RCC 7860 (cell line): ENCODE measurements at regions not wholly inside any gene's neighbourhood (a gene's known extent, or its start where the extent isn't known, plus 50 kb on each side); places are given as distances from the start of the nearest gene placed in this dataset.
"Not testable (repeated sequence)": the region's sequence is repeated elsewhere in the genome, so short reads cannot be mapped to it uniquely, and the experiment has no call there.

Experiments used
- DNase-seq: peaks from one replicate; pipeline ENCODE4 v3.0.0-alpha.2; 2015; ENCODE audit warnings: low spot score
- FAIRE-seq: peaks from 2 replicates; lab custom pipeline; 2012; peaks lifted over from hg19 to GRCh38; lab: Jason Lieb, UNC

DNA sequence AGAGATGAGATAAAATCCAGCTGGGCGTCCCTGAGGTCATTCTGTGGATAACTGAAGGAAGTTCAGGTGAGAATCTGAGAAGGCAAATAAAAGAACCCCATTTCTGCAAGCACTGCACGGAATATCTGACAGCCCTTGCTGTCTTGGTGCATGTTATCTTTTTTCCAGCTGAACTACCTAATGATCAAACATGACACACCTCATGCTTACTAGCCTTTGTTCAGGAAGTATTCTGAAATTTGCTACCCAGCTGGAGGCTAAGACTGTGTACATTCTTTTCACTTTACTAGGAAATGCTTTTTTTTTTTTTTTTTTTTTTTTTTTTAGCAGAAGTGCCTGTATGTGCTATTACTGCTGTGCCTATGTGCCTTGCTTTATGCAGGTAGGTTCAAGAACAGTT is 718.1 kb downstream of the SMARCA1 start:
- FAIRE-seq (no peak), DNase-seq (no peak)

DNA sequence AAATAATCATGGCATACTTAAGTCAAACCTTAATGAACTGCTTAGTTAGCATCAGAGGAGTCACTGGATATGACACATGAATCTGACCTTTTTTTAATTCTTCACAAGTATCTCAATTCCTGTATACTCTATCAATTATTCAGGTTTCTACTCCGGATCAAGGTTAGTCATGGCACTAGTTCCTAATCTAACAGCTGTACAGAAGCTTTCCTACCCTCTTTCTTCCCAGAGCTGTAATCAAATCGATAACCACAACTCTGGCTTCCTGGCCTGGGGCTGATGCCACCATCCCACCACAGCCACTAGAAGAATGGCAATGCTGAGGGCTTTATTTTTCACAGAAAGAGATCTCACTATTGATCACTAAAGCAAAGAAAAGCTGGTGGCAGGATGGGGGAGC is 718.5 kb downstream of the SMARCA1 start:
- FAIRE-seq (no peak), DNase-seq (no peak)

DNA sequence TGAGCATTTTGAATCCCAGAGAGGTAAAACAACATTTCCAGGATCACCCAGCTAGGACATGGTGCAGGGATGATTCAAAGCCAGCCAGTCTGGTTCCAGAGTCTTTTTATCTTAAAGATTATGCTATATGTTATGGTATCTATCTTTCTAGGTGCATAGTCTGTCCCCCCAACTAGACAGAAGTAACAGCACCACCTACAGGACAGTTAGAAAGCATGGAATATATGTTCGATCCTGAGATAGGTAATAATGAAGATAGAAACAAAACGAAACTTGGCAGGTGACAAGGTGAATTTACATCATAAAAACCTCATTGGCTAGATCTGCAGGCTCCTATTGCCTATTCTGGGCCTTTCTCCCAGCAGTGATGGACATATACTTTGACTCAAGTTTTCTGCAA is 723.2 kb downstream of the SMARCA1 start:
- FAIRE-seq: no peak
- DNase-seq: no peak

DNA sequence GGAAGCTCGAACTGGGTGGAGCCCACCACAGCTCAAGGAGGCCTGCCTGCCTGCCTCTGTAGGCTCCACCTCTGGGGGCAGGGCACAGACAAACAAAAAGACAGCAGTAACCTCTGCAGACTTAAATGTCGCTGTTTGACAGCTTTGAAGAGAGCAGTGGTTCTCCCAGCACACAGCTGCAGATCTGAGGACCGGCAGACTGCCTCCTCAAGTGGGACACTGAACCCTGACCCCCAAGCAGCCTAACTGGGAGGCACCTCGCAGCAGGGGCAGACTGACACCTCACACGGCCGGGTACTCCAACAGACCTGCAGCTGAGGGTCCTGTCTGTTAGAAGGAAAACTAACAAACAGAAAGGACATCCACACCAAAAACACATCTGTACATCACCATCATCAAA is 730.9 kb upstream of the ACTRT1 start:
- FAIRE-seq, DNase-seq: not testable (repeated sequence)

DNA sequence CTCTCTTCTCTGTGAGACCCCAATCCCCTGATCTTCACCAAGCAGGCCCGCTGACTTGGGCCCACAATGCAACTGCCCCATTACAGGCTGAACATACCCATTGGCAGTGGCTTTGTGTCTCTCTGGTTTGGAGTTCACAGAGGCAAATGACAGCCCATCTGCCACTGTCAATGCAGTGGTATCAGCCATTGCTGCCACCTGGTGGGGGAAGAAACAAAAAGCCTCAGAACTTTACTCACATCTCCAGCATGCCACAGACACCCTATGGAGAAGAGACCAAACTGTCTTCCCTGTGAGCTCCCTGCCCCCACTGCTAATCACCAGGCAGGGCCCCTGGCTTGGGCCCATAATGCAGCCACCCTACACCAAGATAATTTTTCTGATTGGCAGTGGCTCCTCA is 729.3 kb upstream of the ACTRT1 start:
- DNase-seq (no peak), FAIRE-seq (no peak)

DNA sequence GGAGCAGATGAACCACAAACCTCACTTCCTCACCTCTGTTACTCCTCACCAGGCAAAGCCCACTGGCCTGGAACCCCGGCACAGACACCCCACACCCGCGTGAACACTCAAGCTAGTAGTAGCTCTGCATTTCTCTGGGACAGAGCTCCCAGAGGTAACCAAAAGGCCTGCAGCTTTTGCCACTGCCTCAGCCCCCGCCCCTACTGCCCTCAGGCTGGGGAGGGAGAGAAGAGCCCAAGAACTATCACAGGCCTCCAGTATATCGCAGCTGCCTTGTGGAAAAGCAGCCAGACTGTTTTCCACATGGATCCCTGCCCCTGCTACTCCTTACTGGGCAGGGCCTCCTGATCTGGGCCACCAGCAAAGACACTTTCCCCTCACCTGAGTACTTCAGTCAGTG is 728.7 kb upstream of the ACTRT1 start:
- FAIRE-seq (no peak), DNase-seq (no peak)

DNA sequence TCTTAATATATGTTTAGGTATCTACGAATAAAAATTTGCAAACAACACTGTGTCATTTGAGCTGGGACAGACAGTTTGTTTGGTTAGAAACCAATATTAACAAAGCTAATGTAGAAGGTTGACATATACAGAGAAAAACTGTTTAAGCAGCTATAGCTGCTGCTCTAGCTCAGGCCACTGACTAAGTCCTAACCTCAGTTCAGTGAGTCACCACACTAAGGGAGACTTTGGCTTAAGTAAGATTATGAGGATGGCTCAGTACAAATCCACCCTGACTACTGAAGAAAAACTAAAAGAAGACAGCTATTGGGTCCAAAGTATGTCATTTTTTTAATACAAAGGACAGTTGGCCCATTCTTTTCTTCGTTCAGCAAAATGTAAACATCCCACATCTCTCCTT is 717.3 kb upstream of the ACTRT1 start:
- DNase-seq (no peak), FAIRE-seq (no peak)

DNA sequence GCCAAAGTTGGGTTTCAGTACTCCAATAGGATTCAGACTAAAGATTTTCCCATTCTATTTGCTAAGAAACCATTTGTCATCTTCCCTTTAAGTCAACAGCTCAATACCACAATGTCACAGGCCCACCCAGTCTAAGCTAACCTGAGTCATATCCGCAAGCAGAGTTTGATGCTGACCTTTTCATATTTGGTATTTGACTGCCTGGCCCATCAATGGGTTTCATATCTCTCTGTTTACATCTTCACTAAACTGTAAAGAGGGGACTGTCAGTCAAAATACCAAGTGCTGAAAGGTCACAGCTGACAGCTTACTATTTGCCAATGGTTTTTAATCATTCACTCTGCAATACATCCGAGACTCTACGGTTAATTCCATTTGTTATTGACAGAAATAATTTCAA is 707.5 kb upstream of the ACTRT1 start:
- FAIRE-seq (no peak), DNase-seq (no peak)

DNA sequence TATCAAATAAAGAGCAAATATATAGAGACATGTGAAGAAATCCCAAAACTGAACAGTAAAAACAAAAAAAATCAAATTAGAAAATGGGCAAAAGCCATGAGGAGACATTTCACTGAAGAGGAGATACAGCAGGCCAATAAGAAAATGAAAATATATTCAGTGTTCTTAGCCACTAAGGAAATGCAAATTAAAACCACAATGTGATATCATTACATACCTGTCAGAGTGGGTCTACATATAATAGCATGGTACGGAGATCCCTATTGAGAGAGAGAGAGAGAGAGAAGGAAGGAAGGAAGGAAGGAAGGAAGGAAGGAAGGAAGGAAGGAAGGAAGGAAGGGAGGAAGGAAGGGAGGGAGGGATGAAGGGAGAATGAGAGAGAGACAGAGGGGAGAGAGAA is 707.0 kb upstream of the ACTRT1 start:
- no peak for DNase-seq
- FAIRE-seq: no peak

DNA sequence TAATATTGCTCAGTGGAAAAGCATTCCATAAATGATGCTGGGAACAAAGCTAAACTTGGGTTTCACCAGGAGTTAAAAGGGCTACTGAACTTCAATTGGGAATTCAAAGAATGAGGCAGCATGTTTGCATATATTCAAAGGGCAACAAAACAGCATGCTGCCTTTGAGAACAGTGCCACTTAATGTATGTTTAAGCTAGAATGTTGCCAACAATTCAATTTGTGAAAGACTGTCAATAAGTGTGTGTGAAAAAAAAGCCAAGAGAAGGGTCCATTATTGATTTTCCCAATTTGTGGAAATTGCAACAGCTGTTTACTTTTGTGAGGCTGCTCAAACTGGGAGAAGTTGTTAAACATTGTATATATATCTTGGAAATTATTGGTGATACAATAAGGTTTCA is 701.9 kb upstream of the ACTRT1 start:
- no peak for FAIRE-seq
- no peak for DNase-seq

DNA sequence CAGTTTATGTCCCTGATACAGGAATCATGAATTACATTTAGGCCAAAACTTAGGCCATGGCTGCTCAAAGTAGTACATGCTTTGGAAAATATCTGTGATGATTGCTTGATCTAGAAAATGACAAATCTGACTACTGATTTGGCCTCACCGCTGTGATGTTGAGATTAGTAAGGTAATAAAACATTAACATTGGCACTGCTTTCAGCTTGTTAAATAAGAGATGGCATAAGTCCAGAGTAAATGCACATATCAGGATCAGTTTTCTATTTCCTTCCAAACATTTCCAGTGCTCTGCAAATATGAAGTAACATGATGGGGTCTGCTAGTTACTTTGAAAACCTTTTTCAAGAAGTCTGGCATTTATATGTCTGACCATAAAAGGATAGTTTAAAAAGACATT is 687.3 kb upstream of the ACTRT1 start:
- FAIRE-seq (no peak), DNase-seq (no peak)

DNA sequence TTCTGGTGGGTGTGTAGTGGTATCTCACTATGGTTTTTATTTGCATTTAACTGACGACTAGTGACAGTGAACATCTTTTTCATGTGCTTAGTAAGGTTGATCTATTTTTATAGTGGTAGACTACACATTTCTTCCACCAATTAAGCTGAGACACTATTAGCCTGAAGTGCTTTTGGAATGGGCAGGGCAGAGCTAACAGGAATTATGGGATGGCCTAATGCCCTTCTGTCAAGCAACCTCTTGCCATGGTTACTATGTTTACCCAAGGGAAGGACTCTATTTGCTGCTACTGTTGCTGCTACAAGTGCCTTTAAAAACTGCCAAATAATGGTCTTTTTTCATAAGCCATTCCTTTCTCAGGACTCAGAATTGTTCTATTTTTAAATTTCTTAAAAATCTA is 676.7 kb upstream of the ACTRT1 start:
- DNase-seq: no peak
- no peak for FAIRE-seq

DNA sequence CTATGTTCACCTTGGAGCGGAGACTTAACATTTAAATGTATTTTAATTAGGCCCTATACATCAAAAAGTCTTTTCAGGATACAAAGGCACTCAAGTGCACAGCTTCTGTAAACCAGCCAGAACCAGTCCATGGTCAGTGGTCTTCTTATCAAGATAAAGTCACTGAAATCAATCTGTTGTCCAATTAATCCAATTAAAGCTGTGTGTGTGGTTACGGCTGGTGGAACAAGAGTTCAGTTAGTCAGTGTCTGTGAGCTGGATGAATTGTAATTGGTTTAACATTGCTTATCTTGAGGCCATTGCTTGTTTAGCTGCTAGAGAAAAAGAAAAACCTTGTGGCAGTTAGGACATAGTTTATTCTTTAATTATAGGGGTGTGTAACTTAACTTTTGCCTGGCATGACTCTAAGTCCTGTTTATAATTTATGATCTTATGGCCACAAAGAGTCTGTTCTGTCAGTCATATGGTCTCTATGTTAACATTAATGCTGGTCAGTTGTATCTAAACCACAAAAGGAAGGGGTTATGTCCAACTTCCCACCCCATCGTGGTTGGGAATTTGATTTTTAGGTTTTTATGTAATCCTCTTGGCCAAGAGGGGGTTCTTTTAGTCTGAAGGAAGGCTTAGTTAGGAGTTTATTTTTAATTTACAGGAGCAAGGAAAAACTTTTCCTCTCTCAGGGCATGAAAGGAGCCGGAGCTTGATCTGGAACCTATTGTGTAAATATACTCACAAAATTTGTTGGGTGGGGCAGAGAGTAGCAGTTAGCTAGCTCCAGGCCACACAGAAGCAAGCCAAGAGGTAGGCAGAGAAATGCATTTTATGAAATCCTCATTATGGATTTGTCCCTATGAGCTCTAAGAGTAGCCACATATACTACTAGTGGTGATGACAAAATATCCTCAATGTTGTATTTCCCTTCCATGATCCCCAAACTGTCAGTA is 665.7 kb upstream of the ACTRT1 start:
- FAIRE-seq (no peak), DNase-seq (no peak)

DNA sequence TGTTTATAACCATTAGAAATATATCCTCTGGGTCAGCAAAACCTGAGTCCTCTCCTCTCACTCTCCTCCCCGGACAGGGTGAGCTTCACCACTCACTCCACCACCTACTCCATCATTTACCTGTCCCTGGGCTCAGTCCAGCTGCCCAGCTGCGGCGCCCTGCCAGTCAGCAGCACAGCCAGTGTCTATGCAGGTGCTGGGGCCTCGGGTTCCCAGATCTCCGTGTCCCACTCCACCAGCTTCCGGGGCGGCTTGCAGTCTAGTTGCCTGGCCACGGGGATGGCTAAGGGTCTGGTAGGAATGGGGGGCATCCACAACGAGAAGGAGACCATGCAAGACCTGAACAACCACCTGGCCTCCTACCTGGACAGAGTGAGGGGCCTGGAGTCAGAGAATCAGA is 662.2 kb upstream of the ACTRT1 start:
- no peak for DNase-seq
- FAIRE-seq: no peak

DNA sequence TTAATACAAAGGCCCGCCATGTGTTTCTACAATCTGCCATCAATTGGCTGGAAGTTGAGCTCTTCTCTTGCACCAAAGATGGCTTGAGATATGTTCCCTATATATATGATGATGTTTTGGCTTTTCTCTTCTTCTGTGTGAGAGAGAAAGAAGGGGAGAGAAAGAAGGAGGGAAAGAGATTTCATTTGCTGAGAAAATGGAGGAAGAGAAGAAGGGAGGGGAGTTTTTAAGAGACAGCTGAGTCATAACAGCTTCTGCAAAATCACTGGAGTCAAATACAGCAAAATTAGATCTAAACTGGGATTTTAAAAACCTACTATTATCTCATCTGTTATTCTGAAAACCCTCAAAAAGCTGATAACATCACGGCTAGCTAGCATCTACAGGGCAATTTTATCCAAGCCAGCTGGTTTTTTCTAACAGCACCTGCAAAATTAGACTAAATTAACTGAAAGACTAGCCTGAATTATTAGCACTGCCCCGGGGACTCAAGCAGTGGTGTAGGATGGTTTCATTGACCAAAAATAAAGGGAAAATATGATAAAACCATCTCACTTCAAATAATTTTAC is 647.6 kb upstream of the ACTRT1 start:
- FAIRE-seq (no peak), DNase-seq (no peak)

DNA sequence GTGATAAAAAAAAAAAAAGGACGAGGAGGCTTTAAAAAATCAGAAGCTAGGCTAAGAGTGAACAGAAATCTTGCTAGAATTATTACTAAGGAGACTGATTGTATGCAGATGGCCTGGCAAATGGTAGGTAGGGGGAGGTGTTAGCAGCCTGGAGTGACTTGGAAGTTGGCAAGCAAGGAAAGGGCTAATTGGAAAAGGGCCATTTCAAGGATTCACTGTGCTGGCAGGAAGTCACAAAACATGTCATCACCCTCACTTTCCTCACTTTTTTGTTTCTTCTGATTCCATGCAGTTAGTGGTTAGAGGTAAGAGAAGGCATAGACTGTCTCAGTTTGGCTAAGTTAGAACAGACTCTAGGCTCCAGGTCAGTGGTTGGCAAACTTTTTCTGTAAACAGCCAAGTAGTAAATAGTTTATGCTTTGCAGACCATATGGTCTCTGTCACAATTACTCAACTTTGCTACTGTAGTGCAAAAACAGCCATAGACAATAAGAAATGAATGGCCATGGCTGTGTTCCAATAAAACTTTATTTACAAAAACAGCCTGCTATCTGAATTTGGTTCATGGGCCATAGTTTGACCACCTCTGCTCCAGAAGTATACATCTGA is 646.5 kb upstream of the ACTRT1 start:
- FAIRE-seq: no peak
- no peak for DNase-seq

DNA sequence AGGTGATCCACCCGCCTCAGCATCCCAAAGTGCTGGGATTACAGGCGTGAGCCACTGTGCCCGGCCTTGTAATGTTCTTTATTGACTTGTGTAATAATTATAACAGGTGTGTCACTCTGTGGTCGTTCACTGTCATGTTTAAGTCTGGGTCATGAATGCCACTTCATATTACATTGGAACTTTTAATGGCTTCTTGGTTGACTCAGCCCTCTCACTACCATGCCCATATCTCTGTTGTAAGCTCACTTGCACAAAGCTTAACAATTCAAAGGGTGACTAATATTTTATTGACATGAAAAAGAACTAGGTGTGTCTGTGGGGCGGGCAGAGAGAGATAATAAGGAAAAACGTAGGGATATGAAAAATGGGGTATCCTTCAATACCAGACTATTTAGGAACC is 639.7 kb upstream of the ACTRT1 start:
- FAIRE-seq (no peak), DNase-seq (no peak)

DNA sequence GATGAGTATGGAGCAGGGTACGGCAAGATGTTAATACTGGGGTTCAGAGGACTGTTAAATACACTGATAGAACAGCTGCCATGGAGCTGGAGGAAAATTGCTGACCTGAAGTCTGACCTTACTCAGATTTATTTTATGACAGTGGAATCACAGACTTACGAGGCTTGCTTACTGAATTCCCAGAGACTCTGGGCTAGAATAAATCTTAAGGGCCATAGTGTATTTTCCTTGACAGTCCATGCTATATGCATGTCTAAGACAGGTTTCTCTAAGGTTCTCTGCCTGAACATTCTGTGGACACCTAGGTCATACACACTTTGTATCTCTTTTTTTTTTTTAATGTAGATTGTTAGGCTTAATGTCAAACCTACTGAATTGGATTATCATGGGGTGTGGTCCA is 633.2 kb upstream of the ACTRT1 start:
- no peak for FAIRE-seq

DNA sequence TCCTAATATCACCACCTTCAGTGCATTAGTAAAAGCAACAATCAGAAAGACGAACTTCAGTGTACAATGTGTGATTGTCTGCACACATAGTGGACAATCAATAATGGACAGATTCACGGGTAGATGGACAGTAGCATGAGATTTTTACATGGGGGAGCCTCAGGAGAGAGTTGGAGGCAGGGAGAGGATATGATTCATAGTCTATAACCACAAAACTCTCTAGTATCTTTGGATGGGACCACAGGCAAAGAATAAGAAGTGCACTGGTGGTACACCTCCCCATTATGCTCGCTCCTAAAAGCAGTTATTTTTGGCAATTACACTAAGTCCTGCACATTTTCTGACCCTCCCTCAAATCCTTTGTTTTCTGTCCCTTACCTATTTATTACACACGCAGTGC is 624.4 kb upstream of the ACTRT1 start:
- no peak for FAIRE-seq
- DNase-seq: no peak

More for the DNA sequence above, 633.2 kb upstream of the ACTRT1 start:
- no peak for DNase-seq

DNA sequence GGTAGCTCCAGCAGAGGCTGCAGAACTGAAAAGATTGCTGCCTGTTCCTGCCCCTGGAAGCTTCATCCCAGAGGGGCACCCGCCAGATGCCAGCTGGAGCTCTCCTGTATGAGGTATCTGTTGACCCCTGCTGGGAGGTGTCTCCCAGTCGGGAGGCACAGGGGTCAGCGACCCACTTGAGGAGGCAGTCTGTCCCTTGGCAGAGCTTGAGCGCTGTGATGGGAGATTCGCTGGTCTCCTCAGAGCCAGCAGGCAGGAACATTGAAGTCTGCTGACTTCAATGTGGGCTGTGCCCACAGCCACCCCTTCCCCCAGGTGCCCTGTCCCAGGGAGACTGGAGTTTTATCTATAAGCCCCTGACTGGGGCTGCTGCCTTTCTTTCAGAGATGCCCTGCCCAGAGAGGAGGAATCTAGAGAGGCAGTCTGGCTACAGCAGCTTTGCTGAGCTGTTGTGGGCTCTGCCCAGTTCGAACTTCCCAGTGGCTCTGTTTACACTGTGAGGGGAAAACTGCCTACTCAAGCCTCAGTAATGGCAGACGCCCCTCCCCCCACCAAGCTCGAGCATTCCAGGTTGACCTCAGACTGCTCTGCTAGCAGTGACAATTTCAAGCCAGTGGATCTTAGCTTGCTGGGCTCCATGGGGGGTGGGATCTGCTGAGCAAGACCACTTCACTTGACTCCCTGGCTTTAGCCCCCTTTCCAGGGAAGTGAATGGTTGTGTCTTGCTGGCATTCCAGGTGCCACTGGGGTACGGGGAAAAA is 622.3 kb upstream of the ACTRT1 start:
- not testable (repeated sequence) for DNase-seq, FAIRE-seq

DNA sequence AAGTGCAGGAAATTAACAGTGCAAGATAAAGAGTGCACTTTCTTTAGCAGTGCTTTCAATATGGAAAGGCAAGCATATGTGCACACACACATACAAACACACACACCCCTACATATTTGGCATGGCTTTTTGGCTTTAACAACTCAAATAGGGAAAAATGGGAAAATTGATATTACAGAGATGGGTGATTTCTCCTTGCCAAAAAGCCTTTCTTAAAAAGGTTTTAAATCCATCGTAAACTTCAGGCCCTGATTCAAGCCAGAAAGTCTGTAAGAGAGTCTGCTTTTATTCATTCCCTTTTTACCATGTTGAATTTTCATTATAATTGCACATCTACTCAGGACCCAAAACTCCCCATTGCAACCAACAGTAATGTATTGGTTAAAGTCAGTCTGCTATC is 612.0 kb upstream of the ACTRT1 start:
- FAIRE-seq: no peak

More for the DNA sequence above, 612.0 kb upstream of the ACTRT1 start:
- no peak for DNase-seq
